Loucy (cell line): ENCODE measurements at regions not wholly inside any gene's neighbourhood (a gene's known extent, or its start where the extent isn't known, plus 50 kb on each side); places are given as distances from the start of the nearest gene placed in this dataset.

Experiments
- H2AFZ ChIP-seq: fragments of 200-600 bp; sonication (generic); 2 replicates; pipeline ENCODE4 v1.6.0; 2016; ENCODE audit warnings: antibody characterized with exemption, mild to moderate bottlenecking, low read length, moderate library complexity
- H3F3A ChIP-seq: fragments of 200-600 bp; 2 replicates; pipeline ENCODE4 v1.6.0; 2016; ENCODE audit warnings: antibody characterized with exemption, low read depth, mild to moderate bottlenecking
- H3K27me3 ChIP-seq: fragments of 200-600 bp; sonication (generic); 2 replicates; pipeline ENCODE4 v1.6.1; 2014; ENCODE audit warnings: low read length, mild to moderate bottlenecking; ENCODE audit not compliant: insufficient read depth, poor library complexity, severe bottlenecking
- H3K36me3 ChIP-seq: fragments of 200-600 bp; sonication (generic); 2 replicates; pipeline ENCODE4 v1.6.1; 2016; ENCODE audit warnings: low read length; ENCODE audit not compliant: insufficient read depth
- H3K4me1 ChIP-seq: fragments of 200-600 bp; sonication (generic); 2 replicates; pipeline ENCODE4 v1.5.1; 2014; ENCODE audit warnings: low read length, mild to moderate bottlenecking; ENCODE audit not compliant: insufficient read depth, poor library complexity, severe bottlenecking
- H3K4me2 ChIP-seq: fragments of 200-600 bp; sonication (generic); 2 replicates; pipeline ENCODE4 v1.6.0; 2014; ENCODE audit warnings: antibody characterized with exemption, low read length, low read depth, mild to moderate bottlenecking; ENCODE audit not compliant: poor library complexity, severe bottlenecking
- H3K4me3 ChIP-seq: fragments of 200-600 bp; sonication (generic); 2 replicates; pipeline ENCODE4 v1.5.1; 2014; ENCODE audit warnings: low read length, mild to moderate bottlenecking, mixed read lengths; ENCODE audit not compliant: poor library complexity, severe bottlenecking
- H3K79me2 ChIP-seq: fragments of 200-600 bp; sonication (generic); 2 replicates; pipeline ENCODE4 v1.6.1; 2014; ENCODE audit warnings: low read length; ENCODE audit not compliant: insufficient read depth
- H3K9ac ChIP-seq: fragments of 200-600 bp; sonication (generic); 2 replicates; pipeline ENCODE4 v1.6.0; 2014; ENCODE audit warnings: mild to moderate bottlenecking, low read depth, low read length, moderate library complexity; ENCODE audit not compliant: poor library complexity, severe bottlenecking
- H3K9me2 ChIP-seq: fragments of 200-600 bp; sonication (generic); replicated peaks from 2 replicates; pipeline ENCODE4 v1.6.1; 2016; ENCODE audit warnings: low read depth, low read length, mixed read lengths
- H3K9me3 ChIP-seq: fragments of 200-600 bp; sonication (generic); 2 replicates; pipeline ENCODE4 v1.6.1; 2014; ENCODE audit warnings: mild to moderate bottlenecking, antibody characterized with exemption, low read length, low read depth; ENCODE audit not compliant: insufficient read depth
- H4K20me1 ChIP-seq: fragments of 200-600 bp; sonication (generic); 2 replicates; pipeline ENCODE4 v1.6.0; 2014; ENCODE audit warnings: antibody characterized with exemption, low read length, mild to moderate bottlenecking; ENCODE audit not compliant: insufficient read depth, poor library complexity, severe bottlenecking
- CTCF ChIP-seq: fragments of 200-600 bp; sonication (generic); conservative IDR thresholded peaks from 2 replicates; pipeline ENCODE4 v1.5.1; 2014; ENCODE audit warnings: mild to moderate bottlenecking, antibody characterized with exemption, low read length
- EZH2phosphoT487 ChIP-seq: fragments of 200-600 bp; IDR thresholded peaks from 2 replicates; pipeline ENCODE4 v1.6.1; 2018; ENCODE audit warnings: antibody characterized with exemption, mild to moderate bottlenecking, moderate library complexity, borderline replicate concordance

DNA sequence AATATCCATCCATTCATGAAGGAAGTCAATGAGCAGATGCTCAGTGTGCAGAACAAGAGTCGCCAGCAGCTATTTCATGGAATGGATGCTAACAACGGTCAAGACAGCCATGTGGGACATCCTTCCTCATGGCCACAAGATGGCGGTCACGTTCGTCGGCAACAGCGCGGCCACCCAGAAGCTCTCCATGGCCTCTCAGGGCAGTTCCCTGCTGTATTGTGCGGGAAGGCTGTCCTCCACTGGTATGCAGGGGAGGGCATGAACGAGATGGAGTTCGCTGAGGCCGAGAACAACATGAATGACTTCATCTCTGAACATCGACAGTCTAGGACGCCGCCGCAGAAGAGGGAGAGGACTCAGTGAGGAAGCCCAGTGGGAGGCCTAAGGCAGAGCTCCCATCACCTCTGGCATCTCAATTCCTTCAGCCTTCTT is 208.3 kb downstream of the TJP1 start:
- no peaks in the 10 kb centered on the region for H3K36me3 ChIP-seq
- H3K27me3 ChIP-seq = no peaks in the 10 kb centered on the region
- H3K4me3 ChIP-seq = no peak overlapping the region
- no peaks in the 10 kb centered on the region for H3K9me3 ChIP-seq
- no peak for TF ChIP-seq EZH2phosphoT487
- TF ChIP-seq CTCF = 0 out of 2 replicates have a peak, but pooled peaks have one; percentile 14
- no peaks in the 10 kb centered on the region for H3K9me2 ChIP-seq
- H3F3A ChIP-seq = no peaks in the 10 kb centered on the region
- H4K20me1 ChIP-seq = no peaks in the 10 kb centered on the region
- H3K4me1 ChIP-seq = no peaks in the 10 kb centered on the region
- no peak overlapping the region for H3K4me2 ChIP-seq
- no peak overlapping the region for H3K9ac ChIP-seq
- H3K79me2 ChIP-seq = no peaks in the 10 kb centered on the region
- H2AFZ ChIP-seq = no peak overlapping the region

DNA sequence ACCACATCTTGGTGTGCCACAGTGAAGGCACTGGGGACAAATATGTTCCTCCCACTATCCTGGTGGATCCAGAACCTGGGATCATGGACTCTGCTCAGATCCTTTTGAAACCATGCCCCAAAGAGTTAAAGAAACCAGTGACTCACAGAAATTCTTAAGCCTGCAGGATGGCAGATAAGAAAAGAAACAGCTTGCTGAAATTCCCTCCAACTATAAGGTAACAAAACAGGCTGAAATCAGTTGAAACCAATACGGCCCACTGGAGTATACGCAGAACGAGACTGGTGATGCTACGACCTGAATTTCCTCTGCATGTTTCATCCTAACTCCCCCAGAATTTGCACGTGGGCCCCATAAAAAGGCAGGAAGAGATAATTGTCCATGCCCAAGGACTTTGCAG is 209.6 kb downstream of the TJP1 start:
- Histone ChIP-seq H3K4me1 (no peaks in the 10 kb centered on the region), H3K9me2 (no peaks in the 10 kb centered on the region), H3K79me2 (no peaks in the 10 kb centered on the region), H3K27me3 (no peaks in the 10 kb centered on the region), H3K9ac (no peak overlapping the region), H3K9me3 (no peaks in the 10 kb centered on the region), H3K36me3 (no peaks in the 10 kb centered on the region), H3K4me2 (no peak overlapping the region), H2AFZ (no peak overlapping the region), H3F3A (no peaks in the 10 kb centered on the region), H4K20me1 (no peaks in the 10 kb centered on the region), H3K4me3 (no peak overlapping the region)
- TF ChIP-seq EZH2phosphoT487 (no peak), CTCF (no peak)

GRCh38 chr15:29612096-29612495 is 210.2 kb downstream of the TJP1 start:
- no peak overlapping the region for H2AFZ ChIP-seq
- H3K4me2 ChIP-seq = no peak overlapping the region

More at GRCh38 chr15:29612096-29612495, 210.2 kb downstream of the TJP1 start:
- TF ChIP-seq CTCF (no peak), EZH2phosphoT487 (no peak)
- Histone ChIP-seq H3K4me1 (no peaks in the 10 kb centered on the region), H3K79me2 (no peaks in the 10 kb centered on the region), H3K9me3 (no peaks in the 10 kb centered on the region), H4K20me1 (no peaks in the 10 kb centered on the region), H3K9me2 (no peaks in the 10 kb centered on the region), H3K36me3 (no peaks in the 10 kb centered on the region), H3K9ac (no peak overlapping the region), H3F3A (no peaks in the 10 kb centered on the region), H3K27me3 (no peaks in the 10 kb centered on the region), H3K4me3 (no peak overlapping the region)
